ENCODE measurements at regions not wholly inside any gene's neighbourhood (a gene's known extent, or its start where the extent isn't known, plus 50 kb on each side); places are given as distances from the start of the nearest gene placed in this dataset.

GRCh38 chr22:49086606-49087157, 741.0 kb downstream of the BRD1 start:
- TF ChIP-seq JUNB (CRISPR knock-in tag; IDR thresholded peaks at IDR 0.05; ENCODE audit: borderline replicate concordance) (no peak), ETS1 (CRISPR knock-in tag; IDR thresholded peaks at IDR 0.05) (no peak), JUN (CRISPR knock-in tag; IDR thresholded peaks at IDR 0.05) (no peak)

Measured in HepG2 (cell line).